ENCODE measurements at regions not wholly inside any gene's neighbourhood (a gene's known extent, or its start where the extent isn't known, plus 50 kb on each side); places are given as distances from the start of the nearest gene placed in this dataset.

DNA sequence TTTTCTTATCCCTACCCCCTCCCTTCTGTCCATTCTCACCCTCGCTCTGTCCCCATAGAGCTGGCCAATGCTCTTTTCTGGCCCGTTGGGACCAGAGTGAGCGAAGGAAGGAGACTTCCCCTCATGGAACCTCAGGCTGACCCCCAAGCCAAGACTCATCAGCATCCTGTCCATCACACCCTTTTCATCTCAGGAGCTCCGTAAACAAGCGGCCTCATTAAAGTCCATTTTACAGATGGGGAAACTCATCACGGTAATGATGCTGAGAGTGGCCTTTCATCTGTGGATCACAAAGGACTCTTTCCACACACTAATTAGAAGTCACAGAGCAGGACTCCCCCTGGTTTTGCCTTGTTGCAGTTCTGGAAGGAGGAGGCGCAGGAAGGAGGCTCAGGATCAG is 67.4 kb upstream of the SLC34A2 start:
- Histone ChIP-seq H3K4me3 (no peak overlapping the region), H3K9me3 (no peaks in the 10 kb centered on the region), H3K27me3 (no peaks in the 10 kb centered on the region), H3K27ac (no peak overlapping the region), H3K4me1 (no peaks in the 10 kb centered on the region), H3K36me3 (replicated peaks in 1 of 2; ENCODE audit: insufficient read depth in 1 of 2, low read depth in 2 of 2) (no peaks in the 10 kb centered on the region)
- TF ChIP-seq POLR2A (IDR thresholded peaks at IDR 0.05): no peak
- TF ChIP-seq, protein P1, sequence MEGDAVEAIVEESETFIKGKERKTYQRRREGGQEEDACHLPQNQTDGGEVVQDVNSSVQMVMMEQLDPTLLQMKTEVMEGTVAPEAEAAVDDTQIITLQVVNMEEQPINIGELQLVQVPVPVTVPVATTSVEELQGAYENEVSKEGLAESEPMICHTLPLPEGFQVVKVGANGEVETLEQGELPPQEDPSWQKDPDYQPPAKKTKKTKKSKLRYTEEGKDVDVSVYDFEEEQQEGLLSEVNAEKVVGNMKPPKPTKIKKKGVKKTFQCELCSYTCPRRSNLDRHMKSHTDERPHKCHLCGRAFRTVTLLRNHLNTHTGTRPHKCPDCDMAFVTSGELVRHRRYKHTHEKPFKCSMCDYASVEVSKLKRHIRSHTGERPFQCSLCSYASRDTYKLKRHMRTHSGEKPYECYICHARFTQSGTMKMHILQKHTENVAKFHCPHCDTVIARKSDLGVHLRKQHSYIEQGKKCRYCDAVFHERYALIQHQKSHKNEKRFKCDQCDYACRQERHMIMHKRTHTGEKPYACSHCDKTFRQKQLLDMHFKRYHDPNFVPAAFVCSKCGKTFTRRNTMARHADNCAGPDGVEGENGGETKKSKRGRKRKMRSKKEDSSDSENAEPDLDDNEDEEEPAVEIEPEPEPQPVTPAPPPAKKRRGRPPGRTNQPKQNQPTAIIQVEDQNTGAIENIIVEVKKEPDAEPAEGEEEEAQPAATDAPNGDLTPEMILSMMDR (IDR thresholded peaks at IDR 0.05): no peak
- WGBS, 2 donors: 71 to 81% methylated on average over 7 of the region's 7 CpGs
- DNase-seq (no peak), ATAC-seq (no peak)
- intact Hi-C loops (cut with DNase I): no loop called here

DNA sequence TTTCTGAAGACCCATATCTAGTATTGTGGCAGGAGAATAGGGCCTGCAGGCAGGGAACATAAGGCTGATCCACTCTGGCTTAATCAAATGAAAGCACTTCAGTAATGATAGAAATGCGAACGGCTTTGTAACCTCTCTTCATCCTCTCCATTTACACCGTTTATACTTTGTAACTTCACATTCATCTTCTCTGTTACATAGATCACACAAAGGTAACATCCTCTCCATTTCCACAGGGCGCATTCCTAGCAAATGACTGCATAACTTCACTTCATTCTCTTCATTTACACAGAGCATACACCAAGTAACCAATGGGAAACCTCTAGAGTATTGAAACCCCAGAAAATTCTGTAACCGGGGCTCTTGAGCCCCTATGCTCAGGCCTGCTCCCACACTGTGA is 65.5 kb upstream of the SLC34A2 start:
- 66 to 71% methylated on average over 5 of the region's 5 CpGs for WGBS, 2 donors
- intact Hi-C loops (cut with DNase I): no loop called here
- no peak for TF ChIP-seq POLR2A (IDR thresholded peaks at IDR 0.05)
- TF ChIP-seq, protein P1 (IDR thresholded peaks at IDR 0.05): no peak
- DNase-seq: no peak
- Histone ChIP-seq H3K4me3 (no peak overlapping the region), H3K9me3 (no peaks in the 10 kb centered on the region), H3K27me3 (no peaks in the 10 kb centered on the region), H3K4me1 (no peaks in the 10 kb centered on the region), H3K27ac (no peak overlapping the region), H3K36me3 (replicated peaks in 1 of 2; ENCODE audit: insufficient read depth in 1 of 2, low read depth in 2 of 2) (no peaks in the 10 kb centered on the region)
- no peak for ATAC-seq

DNA sequence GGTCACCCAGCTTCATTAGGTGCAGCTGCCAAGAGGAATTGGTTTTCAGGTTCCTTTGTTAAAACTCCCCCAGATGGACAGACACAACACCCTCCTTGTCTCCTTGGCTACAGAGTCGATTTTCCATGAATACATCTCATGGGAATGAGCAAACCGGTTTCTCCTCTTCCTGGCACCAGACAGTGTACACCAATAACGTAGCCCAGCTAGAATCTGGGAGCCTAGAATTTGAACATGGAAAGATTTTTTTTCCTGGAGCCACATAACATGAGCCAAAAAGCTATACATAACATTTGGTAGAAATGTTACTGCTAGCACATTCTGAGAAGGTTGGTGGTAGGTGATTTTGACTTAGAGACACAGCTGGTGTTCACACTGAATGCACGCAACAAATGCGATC is 62.9 kb upstream of the SLC34A2 start:
- Histone ChIP-seq H3K9me3 (no peaks in the 10 kb centered on the region), H3K27ac (peak overlapping the region in 1 of 4 donors; percentile 36), H3K36me3 (replicated peaks in 1 of 2; ENCODE audit: insufficient read depth in 1 of 2, low read depth in 2 of 2) (no peaks in the 10 kb centered on the region), H3K4me3 (no peak overlapping the region), H3K4me1 (no peaks in the 10 kb centered on the region), H3K27me3 (no peaks in the 10 kb centered on the region)
- TF ChIP-seq POLR2A (IDR thresholded peaks at IDR 0.05): no peak
- TF ChIP-seq, protein P1 (IDR thresholded peaks at IDR 0.05): no peak
- WGBS, 2 donors: 37 to 42% methylated on average over 5 of the region's 5 CpGs
- intact Hi-C loops (cut with DNase I): no loop called here
- DNase-seq (peak in 3 of 4 donors; percentile 14 to 31 (median 15)), ATAC-seq (peak; percentile 59)
